Activated naive CD4-positive, alpha-beta T cell treated with anti-CD3 and anti-CD28 coated beads, Interleukin-2, amount 50 U/mL, for 72 hours (primary cell): ENCODE measurements at regions not wholly inside any gene's neighbourhood (a gene's known extent, or its start where the extent isn't known, plus 50 kb on each side); places are given as distances from the start of the nearest gene placed in this dataset.

ENCODE experiments used
- ATAC-seq, 2 donors: fragments of 150-1000 bp; cut with Tn5 transposase; 2 replicates each; pipeline ENCODE4 v1.10.0; 2021; ENCODE audit warnings: mild to moderate bottlenecking in 2 of 2, moderate library complexity in 2 of 2
- DNase-seq, 2 donors: peaks; one replicate each; pipeline ENCODE4 v3.0.0; 2021 to 2022; ENCODE audit warnings: low spot score in 2 of 2
- H3K27ac Mint-ChIP-seq, 2 donors: one replicate each; pipeline ENCODE4 v1.8.0; 2022; ENCODE audit warnings: mild to moderate bottlenecking in 2 of 2, mixed read lengths in 2 of 2
- H3K36me3 Mint-ChIP-seq, 2 donors: one replicate each; pipeline ENCODE4 v1.8.0; 2022; ENCODE audit warnings: mixed read lengths in 2 of 2
- H3K9me3 Mint-ChIP-seq, 2 donors: one replicate each; pipeline ENCODE4 v1.8.0; 2022; ENCODE audit warnings: mixed read lengths in 2 of 2

DNA sequence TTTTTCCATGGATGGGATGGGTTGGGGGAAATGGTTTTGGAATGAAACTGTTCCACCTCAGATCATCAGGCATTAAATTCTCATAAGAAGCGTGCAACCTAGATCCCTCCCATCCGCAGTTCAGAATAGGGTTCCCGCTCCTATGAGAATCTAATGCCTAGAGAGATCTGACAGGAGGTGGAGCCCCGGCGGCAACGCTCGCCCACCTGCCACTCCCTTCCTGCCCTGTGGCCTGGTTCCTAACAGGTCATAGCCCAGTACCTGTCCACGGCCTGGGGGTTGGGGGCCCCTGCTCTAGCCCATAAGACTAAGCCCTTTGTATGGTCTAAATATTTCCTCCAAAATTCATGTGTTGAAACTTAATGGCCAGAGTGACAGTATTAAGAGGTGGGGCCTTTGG lies 92.3 kb upstream of the SALL4 start:
- Mint-ChIP-seq H3K27ac (no peak overlapping the region), H3K36me3 (no peaks in the 10 kb centered on the region), H3K9me3 (peaks cover 0 to 4% of the 10 kb centered on the region in 2 donors)
- DNase-seq (no peak), ATAC-seq (no peak)

GRCh38 chr20:51894201-51894600 lies 91.9 kb upstream of the SALL4 start:
- DNase-seq (no peak), ATAC-seq (no peak)
- no peaks in the 10 kb centered on the region for H3K36me3 Mint-ChIP-seq
- no peak overlapping the region for H3K27ac Mint-ChIP-seq
- H3K9me3 Mint-ChIP-seq, result peaks cover 0 to 4% of the 10 kb centered on the region in 2 donors

GRCh38 chr20:51893723-51894122 lies 91.4 kb upstream of the SALL4 start:
- ATAC-seq (no peak), DNase-seq (no peak)
- no peak overlapping the region for H3K27ac Mint-ChIP-seq
- H3K9me3 Mint-ChIP-seq, result no peaks in the 10 kb centered on the region
- H3K36me3 Mint-ChIP-seq, result no peaks in the 10 kb centered on the region

- Mint-ChIP-seq H3K9me3 (no peaks in the 10 kb centered on the region), H3K27ac (no peak overlapping the region), H3K36me3 (no peaks in the 10 kb centered on the region)
- ATAC-seq (no peak), DNase-seq (no peak)
Measured at GRCh38 chr20:51890003-51890402, 87.7 kb upstream of the SALL4 start.

GRCh38 chr20:51889466-51889865 lies 87.1 kb upstream of the SALL4 start:
- ATAC-seq, result no peak
- H3K27ac Mint-ChIP-seq, result no peak overlapping the region
- no peak for DNase-seq
- no peaks in the 10 kb centered on the region for H3K36me3 Mint-ChIP-seq
- no peaks in the 10 kb centered on the region for H3K9me3 Mint-ChIP-seq

DNA sequence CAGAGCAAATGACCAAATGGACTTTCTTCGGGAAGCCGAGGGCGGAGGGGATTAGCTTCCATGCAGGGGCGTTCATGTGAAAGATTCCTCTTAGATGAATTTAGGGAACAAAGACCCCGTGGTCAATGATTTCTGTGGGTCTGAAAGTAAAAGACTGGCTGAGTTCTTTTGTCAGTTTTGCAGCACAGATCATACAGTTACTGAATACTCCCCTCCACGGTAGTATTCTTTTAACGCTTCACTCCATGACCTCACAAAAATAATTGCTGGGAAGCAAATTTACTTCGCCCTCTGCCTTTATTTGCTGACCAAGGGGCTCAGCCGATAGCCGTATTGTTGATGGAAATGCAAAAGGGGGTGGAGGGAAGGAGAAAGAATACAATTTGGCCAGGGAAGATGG lies 86.0 kb upstream of the SALL4 start:
- ATAC-seq (no peak), DNase-seq (no peak)
- H3K27ac Mint-ChIP-seq, result no peak overlapping the region
- no peaks in the 10 kb centered on the region for H3K36me3 Mint-ChIP-seq
- no peaks in the 10 kb centered on the region for H3K9me3 Mint-ChIP-seq

- Mint-ChIP-seq H3K36me3 (no peaks in the 10 kb centered on the region), H3K27ac (no peak overlapping the region), H3K9me3 (no peaks in the 10 kb centered on the region)
- ATAC-seq (no peak), DNase-seq (no peak)
Measured at GRCh38 chr20:51886891-51887608, 84.7 kb upstream of the SALL4 start.

GRCh38 chr20:51886341-51886740 lies 84.0 kb upstream of the SALL4 start:
- Mint-ChIP-seq H3K27ac (no peak overlapping the region), H3K36me3 (no peaks in the 10 kb centered on the region), H3K9me3 (no peaks in the 10 kb centered on the region)
- ATAC-seq, result no peak
- DNase-seq, result no peak

GRCh38 chr20:51884561-51884960 lies 82.2 kb upstream of the SALL4 start:
- ATAC-seq (no peak), DNase-seq (no peak)
- Mint-ChIP-seq H3K27ac (no peak overlapping the region), H3K9me3 (no peaks in the 10 kb centered on the region), H3K36me3 (no peaks in the 10 kb centered on the region)

DNA sequence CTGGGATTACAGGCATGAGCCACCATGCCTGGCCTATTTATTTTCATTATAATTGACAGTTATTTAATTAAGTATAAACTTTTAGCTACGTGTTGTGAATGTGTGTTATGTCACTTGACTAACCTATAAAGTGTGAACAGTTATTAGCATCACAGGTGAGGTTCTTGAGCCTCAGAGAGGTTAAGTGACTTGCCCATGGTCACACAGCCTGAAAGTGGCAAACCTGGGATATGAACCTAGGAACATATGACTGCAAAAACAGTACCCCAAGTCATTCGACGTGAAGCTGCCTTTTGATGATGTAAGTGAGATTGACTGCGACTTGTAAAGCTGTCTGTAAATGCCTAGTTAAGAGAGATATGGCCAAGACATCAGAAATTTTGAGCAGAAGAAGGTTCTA lies 77.9 kb upstream of the SALL4 start:
- Mint-ChIP-seq H3K9me3 (no peaks in the 10 kb centered on the region), H3K36me3 (no peaks in the 10 kb centered on the region), H3K27ac (no peak overlapping the region)
- no peak for ATAC-seq
- DNase-seq, result no peak

DNA sequence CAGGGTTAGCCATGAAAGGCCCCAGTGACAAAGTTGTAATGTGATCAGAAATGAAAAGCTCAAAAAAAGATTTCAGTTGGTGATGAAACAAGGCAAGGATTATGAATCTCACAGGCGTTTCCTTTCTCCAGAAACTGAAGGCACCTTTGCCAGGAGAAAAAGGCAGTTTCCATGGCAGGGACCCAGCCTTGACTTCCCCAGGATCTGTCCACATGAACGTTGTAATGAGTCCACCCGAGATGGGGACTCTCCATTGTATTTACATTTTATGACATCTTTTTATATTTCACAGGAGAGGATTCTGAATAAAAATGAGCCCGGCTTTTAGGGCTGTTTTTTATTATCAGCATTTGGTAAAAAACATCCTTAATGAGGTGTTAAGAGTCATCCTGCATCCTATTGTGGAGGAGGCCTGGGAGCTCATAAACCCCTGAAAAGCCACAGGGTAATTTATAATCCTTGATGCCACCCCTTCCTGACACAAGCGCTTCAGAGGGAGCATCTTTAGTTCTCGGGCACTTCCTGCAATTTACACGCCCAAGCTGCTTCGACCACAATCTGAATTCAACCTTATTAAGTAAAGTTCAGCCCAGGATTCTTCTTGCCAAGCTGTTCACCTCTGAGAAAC lies 74.1 kb upstream of the SALL4 start:
- no peaks in the 10 kb centered on the region for H3K9me3 Mint-ChIP-seq
- no peak overlapping the region for H3K27ac Mint-ChIP-seq
- ATAC-seq, result no peak
- no peak for DNase-seq
- no peaks in the 10 kb centered on the region for H3K36me3 Mint-ChIP-seq

- no peak for ATAC-seq
- no peak for DNase-seq
- no peak overlapping the region for H3K27ac Mint-ChIP-seq
- no peaks in the 10 kb centered on the region for H3K36me3 Mint-ChIP-seq
- no peaks in the 10 kb centered on the region for H3K9me3 Mint-ChIP-seq
Measured at GRCh38 chr20:51873652-51874051, 71.3 kb upstream of the SALL4 start.

- no peak overlapping the region for H3K27ac Mint-ChIP-seq
- H3K9me3 Mint-ChIP-seq, result no peaks in the 10 kb centered on the region
- H3K36me3 Mint-ChIP-seq, result no peaks in the 10 kb centered on the region
- DNase-seq, result no peak
- no peak for ATAC-seq
Measured at GRCh38 chr20:51871943-51872342, 69.6 kb upstream of the SALL4 start.

- ATAC-seq, result no peak
Measured at GRCh38 chr20:51869002-51869401, 66.7 kb upstream of the SALL4 start.

DNA sequence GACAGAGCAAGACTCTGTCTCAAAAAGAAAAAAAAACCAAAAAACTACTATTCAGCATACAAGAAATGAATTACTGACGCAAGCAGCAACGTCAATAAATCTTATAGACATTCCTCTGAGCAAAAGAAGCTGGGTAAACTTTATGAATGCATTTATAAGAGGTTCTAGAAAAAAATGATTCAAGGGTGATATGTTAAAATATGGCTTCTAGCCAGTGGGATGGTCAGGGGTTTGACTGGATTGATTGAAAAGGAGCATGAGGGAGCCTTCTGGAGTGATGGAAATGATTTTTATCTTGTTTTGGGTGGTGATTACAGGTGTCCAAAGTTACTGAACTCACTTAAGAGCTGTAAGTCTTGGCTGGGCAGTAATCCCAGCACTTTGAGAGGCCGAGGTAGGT lies 64.9 kb upstream of the SALL4 start:
- DNase-seq (no peak), ATAC-seq (no peak)
- no peaks in the 10 kb centered on the region for H3K9me3 Mint-ChIP-seq
- H3K36me3 Mint-ChIP-seq, result no peaks in the 10 kb centered on the region
- no peak overlapping the region for H3K27ac Mint-ChIP-seq

More at GRCh38 chr20:51869002-51869401, 66.7 kb upstream of the SALL4 start:
- H3K27ac Mint-ChIP-seq, result no peak overlapping the region
- H3K36me3 Mint-ChIP-seq, result no peaks in the 10 kb centered on the region
- H3K9me3 Mint-ChIP-seq, result no peaks in the 10 kb centered on the region
- DNase-seq, result no peak

DNA sequence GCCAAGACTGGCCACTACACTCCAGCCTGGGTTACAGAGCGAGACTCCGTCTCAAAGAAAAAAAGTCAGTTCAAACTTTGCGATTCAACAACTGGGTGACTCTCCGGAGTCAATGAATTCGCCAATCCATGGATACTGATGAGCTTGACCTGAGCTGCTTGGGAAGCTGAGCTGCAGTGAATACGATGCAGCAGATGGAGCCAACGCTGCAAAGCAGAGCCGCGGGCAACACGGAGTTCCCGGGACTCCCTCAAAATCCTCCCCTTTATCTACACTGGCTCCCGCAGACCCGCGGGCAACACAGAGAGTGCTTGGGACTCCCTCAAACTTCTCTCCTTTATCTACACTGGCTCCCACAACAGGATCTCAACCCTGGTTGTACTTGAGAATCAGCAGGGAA lies 62.6 kb upstream of the SALL4 start:
- DNase-seq (no peak), ATAC-seq (no peak)
- Mint-ChIP-seq H3K9me3 (no peaks in the 10 kb centered on the region), H3K36me3 (no peaks in the 10 kb centered on the region), H3K27ac (no peak overlapping the region)

GRCh38 chr20:51862796-51863195 lies 60.5 kb upstream of the SALL4 start:
- Mint-ChIP-seq H3K27ac (no peak overlapping the region), H3K9me3 (no peaks in the 10 kb centered on the region), H3K36me3 (no peaks in the 10 kb centered on the region)
- DNase-seq, result no peak
- ATAC-seq, result no peak

GRCh38 chr20:51861726-51862466 lies 59.6 kb upstream of the SALL4 start:
- DNase-seq (no peak), ATAC-seq (no peak)
- no peak overlapping the region for H3K27ac Mint-ChIP-seq
- no peaks in the 10 kb centered on the region for H3K36me3 Mint-ChIP-seq
- no peaks in the 10 kb centered on the region for H3K9me3 Mint-ChIP-seq
